Urinary bladder (tissue), 3 donors: ENCODE measurements at regions not wholly inside any gene's neighbourhood (a gene's known extent, or its start where the extent isn't known, plus 50 kb on each side); places are given as distances from the start of the nearest gene placed in this dataset.

Source experiments
- DNase-seq: peaks from one replicate; pipeline ENCODE4 v3.0.0-alpha.2; 2015; ENCODE audit errors: extremely low spot score
- H3K27ac ChIP-seq: one replicate; pipeline ENCODE4 v1.5.1; 2013; ENCODE audit warnings: low read depth, mild to moderate bottlenecking, moderate library complexity
- H3K36me3 ChIP-seq: one replicate; pipeline ENCODE4 v1.6.1; 2013; ENCODE audit warnings: mild to moderate bottlenecking, moderate library complexity; ENCODE audit not compliant: insufficient read depth
- H3K4me1 ChIP-seq: one replicate; pipeline ENCODE4 v1.6.1; 2013; ENCODE audit warnings: mild to moderate bottlenecking, moderate library complexity; ENCODE audit not compliant: insufficient read depth
- H3K4me3 ChIP-seq: one replicate; pipeline ENCODE4 v1.5.1; 2013; ENCODE audit warnings: low read depth, low read length
- WGBS: extraction: QIAGEN DNeasy Blood & Tissue Kit; methylation state at CpG from one replicate; pipeline ENCODE4 v1.1.7; 2013; 5-methylcytosine and 5-hydroxymethylcytosine counted together
- donor health status: healthy with polysubstance abuse.
- donor health status: healthy.

DNA sequence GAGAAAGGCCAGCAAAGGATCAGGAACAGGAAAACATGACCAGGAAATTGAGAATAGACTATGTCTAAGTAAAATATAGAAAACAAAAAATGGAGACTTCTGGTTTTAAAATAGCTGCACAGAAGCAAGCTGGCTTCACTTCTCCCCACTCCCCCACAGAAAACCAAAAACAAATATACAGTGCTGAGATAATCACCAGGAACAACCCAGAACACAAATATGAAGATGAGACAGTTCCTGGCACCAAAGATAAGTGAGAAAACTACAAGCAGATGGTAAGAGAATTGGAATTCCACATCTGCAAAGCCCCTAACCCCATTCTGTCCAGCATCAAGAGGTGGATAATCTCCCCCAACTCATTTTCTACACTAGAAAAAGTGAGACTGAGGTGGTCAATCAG is 397.7 kb downstream of the SUCLA2 start:
- no peak for DNase-seq
- Histone ChIP-seq H3K4me1 (no peaks in the 10 kb centered on the region), H3K27ac (no peak overlapping the region), H3K36me3 (no peaks in the 10 kb centered on the region), H3K4me3 (no peak overlapping the region)

DNA sequence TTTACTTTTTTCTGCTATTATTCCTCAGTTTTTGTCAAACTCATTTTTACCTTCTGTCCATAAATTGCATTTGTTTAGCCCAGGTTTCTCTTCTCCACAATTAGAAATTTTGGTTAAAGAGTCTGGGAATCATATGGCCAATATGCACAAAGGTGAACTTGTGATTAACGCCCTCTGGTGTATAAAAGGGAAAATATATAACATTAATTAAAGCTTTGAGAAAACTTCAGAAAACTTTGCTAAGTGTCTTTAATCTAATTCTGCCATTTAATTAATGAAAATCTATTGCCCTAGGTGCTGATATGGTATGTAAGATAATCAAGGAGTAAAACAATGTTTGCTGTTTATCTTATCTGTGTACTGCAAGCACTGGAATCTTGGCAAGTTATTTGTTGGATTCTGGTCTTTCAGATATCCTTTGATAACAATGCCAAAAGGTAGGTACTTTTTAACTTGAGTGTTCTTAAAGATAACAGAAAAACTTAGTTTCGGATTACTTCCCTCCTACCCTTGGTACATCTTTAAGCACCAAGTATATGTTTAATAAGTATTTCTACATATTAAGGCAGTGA is 402.6 kb downstream of the SUCLA2 start:
- H3K4me3 ChIP-seq: no peak overlapping the region
- no peak for DNase-seq
- H3K36me3 ChIP-seq: no peaks in the 10 kb centered on the region
- no peaks in the 10 kb centered on the region for H3K4me1 ChIP-seq
- no peak overlapping the region for H3K27ac ChIP-seq
- 64% methylated on average over 2 of the region's 2 CpGs for WGBS

DNA sequence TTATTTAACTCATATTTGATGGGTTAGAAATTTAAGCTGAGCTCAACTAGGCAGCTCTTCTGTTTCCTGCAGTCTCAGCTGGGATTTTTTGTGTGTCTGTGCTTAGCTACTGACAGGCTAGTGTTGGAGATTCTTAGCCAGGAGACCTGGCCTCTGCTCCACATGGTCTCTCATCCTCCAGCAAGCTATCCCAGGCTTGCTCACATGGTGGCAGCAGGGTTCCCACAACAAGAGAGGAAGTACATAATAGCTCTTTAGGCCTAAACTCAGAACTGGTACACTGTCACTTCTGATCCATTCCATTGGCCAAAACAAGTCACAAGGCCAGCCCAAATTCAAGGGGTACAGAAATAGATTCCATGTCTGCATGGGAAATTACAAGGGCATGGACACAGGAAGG is 406.2 kb downstream of the SUCLA2 start:
- DNase-seq: no peak
- Histone ChIP-seq H3K4me3 (no peak overlapping the region), H3K4me1 (no peaks in the 10 kb centered on the region), H3K27ac (no peak overlapping the region), H3K36me3 (no peaks in the 10 kb centered on the region)

DNA sequence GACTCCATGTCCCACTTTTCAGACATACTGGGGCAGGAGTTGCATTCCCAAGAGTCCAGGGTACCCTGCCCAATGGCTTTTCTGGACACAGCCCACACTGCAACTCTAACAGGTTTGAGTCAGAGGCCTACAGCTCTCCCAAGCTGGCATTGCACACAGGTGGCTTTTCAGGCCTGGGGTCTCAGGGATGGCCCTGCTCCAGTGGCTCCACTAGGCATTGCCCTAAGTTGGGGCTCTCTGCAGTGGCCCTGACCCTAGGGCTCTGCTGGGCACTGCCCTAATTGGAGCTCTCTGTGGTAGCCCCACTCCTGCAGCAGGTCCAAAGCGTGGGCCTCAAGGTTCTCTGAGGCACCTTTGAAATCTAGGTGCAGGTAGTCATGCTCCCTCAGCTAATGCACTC is 408.8 kb downstream of the SUCLA2 start:
- no peak for DNase-seq
- Histone ChIP-seq H3K27ac (no peak overlapping the region), H3K36me3 (no peaks in the 10 kb centered on the region), H3K4me3 (no peak overlapping the region), H3K4me1 (no peaks in the 10 kb centered on the region)
- whole genome bisulfite sequencing: 83% methylated on average over 1 of the region's 1 CpG

DNA sequence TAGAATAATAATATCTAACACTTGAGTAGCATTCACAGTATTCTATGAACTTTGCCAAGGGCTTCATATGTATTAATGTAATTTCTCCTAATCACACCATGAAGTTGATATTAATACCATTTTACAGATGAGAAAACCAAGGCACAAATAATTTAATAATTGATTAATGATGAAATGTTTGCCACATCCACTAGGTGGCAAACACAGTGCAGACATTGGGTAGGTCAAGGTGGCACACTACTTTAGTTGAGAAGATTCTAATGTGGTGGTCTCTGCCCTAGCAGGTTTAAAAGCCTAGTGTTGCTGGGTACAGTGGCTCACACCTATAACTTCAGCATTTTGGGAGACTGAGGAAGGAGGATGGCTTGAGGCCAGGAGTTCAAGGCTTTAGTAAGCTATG is 412.4 kb downstream of the SUCLA2 start:
- Histone ChIP-seq H3K4me1 (no peaks in the 10 kb centered on the region), H3K36me3 (no peaks in the 10 kb centered on the region), H3K27ac (no peak overlapping the region), H3K4me3 (no peak overlapping the region)
- DNase-seq: no peak

DNA sequence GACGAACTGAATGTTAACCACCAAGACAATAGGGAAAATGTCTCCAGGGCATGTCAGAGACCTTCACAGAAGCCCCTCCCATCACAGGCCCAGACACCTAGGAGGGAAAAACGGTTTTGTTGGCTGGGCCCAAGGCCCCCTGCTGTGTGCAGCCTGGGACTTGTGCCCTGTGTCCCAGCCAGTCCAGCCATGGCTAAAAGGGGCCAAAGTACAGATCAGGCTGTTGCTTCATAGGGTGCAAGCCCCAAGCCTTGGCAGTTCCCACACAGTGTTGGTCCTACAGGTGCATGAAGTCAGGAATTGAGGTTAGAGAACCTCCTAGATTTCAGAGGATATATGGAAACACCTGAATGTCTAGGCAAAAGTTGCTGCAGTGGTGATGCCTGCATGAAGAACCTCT is 428.7 kb downstream of the SUCLA2 start:
- H3K4me3 ChIP-seq: no peak overlapping the region
- no peak for DNase-seq
- 69% methylated on average over 2 of the region's 2 CpGs for WGBS
- H3K36me3 ChIP-seq: no peaks in the 10 kb centered on the region
- no peak overlapping the region for H3K27ac ChIP-seq
- H3K4me1 ChIP-seq: no peaks in the 10 kb centered on the region

DNA sequence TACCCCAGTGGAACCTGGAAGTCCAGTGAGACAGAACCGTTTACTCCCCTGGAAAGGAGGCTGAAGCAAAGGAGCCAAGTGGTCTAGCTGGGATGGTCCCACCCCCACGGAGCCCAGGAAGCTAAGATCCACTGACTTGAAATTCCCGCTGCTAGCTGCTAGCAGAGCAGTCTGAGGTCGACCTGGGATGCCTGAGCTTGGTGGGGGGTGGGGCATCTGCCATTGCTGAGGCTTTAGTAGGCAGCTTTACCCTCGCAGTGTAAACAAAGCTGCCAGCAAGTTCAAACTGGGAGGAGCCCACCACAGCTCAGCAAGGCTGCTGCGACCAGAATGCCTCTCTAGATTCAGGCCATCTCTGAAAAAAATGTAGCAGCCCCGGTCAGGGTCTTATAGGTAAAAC is 437.0 kb downstream of the SUCLA2 start:
- H3K36me3 ChIP-seq: no peaks in the 10 kb centered on the region
- H3K4me3 ChIP-seq: no peak overlapping the region
- no peak overlapping the region for H3K27ac ChIP-seq
- DNase-seq: no peak
- WGBS: 41% methylated on average over 7 of the region's 7 CpGs
- no peaks in the 10 kb centered on the region for H3K4me1 ChIP-seq

DNA sequence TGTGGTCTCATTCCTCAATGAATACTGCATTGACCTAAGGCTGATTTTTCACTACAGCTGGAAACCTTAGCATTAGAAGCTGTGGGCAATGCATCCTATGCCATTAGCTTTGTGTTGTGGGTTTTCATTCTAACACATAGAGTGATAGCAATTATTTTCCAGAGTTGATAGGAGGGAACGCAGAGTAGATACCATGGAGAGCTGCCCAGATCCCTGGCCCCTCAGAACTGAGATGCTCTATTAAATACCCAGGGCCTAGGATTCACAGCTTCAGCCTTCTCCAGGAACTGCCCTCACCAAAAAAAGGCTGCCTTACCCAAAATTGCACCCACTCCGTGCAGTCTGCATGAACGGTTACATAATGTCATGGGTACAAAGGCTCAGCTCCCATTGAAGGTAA is 444.4 kb downstream of the SUCLA2 start:
- no peaks in the 10 kb centered on the region for H3K36me3 ChIP-seq
- no peak for DNase-seq
- no peaks in the 10 kb centered on the region for H3K4me1 ChIP-seq
- H3K4me3 ChIP-seq: no peak overlapping the region
- 88% methylated on average over 3 of the region's 3 CpGs for WGBS
- no peak overlapping the region for H3K27ac ChIP-seq

DNA sequence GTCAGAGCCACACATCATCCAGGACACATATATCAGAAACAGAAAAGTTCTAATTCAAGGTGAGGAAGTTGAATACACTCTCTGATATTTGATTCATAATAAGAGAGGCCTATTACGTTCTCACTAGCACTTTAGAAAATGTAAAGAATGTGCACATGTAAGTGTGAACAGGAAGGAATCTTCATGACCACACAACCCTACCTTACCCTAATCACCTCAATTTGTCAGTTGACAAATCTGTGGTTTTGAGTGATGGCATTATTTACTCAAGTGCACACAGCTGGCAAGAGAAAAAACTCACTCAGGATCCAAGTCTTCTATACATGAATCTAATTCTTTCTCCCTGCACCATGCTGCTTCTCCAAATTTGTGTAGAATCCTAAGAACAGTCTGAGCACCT is 445.8 kb downstream of the SUCLA2 start:
- DNase-seq: no peak
- 62% methylated on average over 1 of the region's 1 CpG for WGBS

DNA sequence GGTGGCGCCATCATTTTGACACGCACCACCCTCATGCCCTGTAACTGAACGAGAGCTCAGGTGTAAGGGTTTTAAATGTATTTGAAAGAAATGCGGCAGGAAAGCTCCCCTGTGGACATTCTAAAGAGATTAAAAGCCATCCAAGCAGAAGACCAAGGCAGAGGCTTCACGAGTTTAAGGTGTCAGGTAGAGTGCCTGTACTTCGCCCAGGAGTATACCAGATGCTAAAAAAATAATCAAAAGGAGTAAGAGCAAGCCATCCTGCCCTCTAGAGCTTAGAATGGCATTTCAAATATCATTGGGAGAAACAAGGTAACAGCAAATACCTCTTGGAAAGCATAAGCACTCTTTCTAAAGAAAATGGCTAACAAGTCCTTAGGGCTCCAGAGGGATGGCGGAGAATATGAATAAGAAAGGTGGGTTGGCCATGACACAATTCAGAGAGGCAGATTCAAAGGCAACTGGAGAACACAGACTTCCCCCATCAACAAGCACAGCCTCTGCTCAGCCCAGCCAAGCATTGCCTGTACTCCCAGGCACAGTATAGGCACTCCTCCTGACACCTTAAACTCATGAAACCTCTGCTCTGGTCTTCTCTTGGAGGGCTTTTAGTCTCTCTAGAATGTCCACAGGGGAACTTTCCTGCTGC is 447.6 kb downstream of the SUCLA2 start:
- Histone ChIP-seq H3K4me1 (no peaks in the 10 kb centered on the region), H3K27ac (no peak overlapping the region), H3K4me3 (no peak overlapping the region), H3K36me3 (no peaks in the 10 kb centered on the region)
- no peak for DNase-seq
- WGBS: 87% methylated on average over 7 of the region's 7 CpGs

More for the DNA sequence above, 445.8 kb downstream of the SUCLA2 start:
- no peak overlapping the region for H3K4me3 ChIP-seq
- no peaks in the 10 kb centered on the region for H3K4me1 ChIP-seq
- H3K27ac ChIP-seq: no peak overlapping the region
- no peaks in the 10 kb centered on the region for H3K36me3 ChIP-seq

DNA sequence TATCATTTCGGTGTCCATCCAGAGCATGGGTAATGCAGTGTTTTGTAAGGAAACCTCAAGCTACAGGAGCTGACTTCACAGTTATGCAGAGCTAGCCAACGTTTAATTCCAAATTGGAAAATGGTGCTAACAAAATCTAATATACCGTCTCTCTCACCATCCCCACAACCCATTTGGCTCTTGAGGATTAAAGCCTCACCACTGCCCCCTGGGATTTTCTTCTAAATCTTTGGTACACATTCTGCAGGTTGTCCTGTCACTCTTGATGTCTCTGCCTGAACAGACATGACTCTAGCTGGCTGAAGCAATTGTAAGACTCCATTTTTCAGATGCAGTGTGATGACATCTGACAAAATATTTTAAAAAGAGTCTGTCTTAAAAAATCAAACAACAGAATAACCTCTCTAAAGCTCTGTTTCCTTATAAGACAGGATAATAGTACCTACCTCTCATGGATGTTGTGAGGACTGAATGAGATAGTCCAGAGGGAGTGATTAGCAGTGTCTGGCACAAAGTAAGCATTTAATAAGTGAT is 451.8 kb downstream of the SUCLA2 start:
- DNase-seq: no peak
- Histone ChIP-seq H3K4me1 (no peaks in the 10 kb centered on the region), H3K27ac (no peak overlapping the region), H3K4me3 (no peak overlapping the region), H3K36me3 (no peaks in the 10 kb centered on the region)
- WGBS: 78% methylated on average over 3 of the region's 3 CpGs

DNA sequence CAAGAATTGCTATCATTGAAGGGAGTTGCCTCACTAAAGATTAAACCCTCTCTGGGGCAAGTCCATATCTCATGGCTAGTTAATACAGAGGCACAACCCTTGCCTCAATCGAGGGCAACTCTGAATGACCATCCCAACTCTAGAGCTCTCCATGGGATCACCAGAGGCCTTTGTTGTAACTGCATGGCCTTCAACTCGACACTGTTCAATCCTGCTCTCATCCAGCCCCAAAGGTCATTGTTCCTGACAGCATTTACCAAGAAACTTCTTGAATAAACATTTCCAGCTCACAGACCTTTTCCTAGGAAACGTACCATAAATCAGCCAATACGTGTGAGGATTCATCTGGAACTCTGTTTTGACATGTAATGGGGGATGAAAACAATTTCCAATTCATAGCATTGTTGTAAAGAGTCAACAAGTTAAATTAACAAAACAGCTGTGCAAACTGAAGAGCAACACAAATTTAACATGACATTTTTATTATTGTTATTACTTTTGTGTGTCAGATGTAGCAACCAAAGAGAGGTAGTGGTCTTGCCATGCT is 452.7 kb downstream of the SUCLA2 start:
- no peak for DNase-seq
- WGBS: 67% methylated on average over 4 of the region's 4 CpGs

DNA sequence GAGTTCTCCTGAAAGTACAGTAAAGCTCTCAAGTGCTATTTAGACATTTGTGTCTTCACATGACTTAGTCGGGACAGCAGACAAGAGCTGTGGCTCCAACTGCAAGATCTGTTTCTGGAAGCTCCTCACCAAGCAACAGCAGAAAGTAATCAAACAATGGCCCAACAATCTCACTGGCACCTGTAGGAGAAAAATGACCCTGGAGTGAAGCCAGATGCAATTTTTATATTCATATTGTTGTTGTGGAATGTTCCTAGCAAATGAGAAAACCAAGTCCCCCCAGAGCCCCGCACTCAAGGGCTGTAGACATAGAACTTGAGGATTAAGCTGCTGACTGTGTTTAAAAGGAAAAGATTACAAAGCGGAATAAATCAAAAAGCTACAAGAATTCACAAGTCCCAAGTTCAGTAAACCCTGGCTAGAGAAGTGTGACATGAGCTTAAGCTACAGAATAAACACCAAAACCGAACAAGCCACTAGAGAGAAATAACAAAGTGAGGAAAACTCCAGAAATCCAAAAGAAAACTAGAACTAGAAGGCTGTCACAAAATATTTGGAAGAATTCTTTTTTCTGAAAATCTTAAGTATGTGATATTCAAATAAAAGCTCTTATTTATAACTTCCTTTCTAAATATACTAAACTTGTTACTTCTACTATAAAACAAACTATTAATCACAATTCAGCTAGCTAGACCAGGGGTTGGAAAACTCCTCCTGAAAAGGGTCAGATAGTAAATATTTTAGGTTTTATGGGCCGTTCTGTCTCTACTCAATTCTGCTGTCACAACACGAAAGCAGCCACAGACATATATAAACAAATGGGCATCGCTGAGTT is 454.5 kb downstream of the SUCLA2 start:
- WGBS: 20% methylated on average over 7 of the region's 7 CpGs
- Histone ChIP-seq H3K27ac (no peak overlapping the region), H3K36me3 (no peaks in the 10 kb centered on the region), H3K4me1 (no peaks in the 10 kb centered on the region), H3K4me3 (no peak overlapping the region)
- DNase-seq: no peak

More for the DNA sequence above, 452.7 kb downstream of the SUCLA2 start:
- Histone ChIP-seq H3K27ac (no peak overlapping the region), H3K36me3 (no peaks in the 10 kb centered on the region), H3K4me1 (no peaks in the 10 kb centered on the region), H3K4me3 (no peak overlapping the region)
